Panc1 (cell line): ENCODE measurements at regions not wholly inside any gene's neighbourhood (a gene's known extent, or its start where the extent isn't known, plus 50 kb on each side); places are given as distances from the start of the nearest gene placed in this dataset.

ENCODE experiments used
- ATAC-seq: fragments of 200-7000 bp; cut with Tn5 transposase; 2 replicates; pipeline ENCODE4 v1.9.1; 2020; ENCODE audit warnings: mild to moderate bottlenecking, moderate library complexity
- BruUV-seq: library from RNA; stranded (reverse); fragments of 400-500 nt; replicated peaks from 2 replicates; lab custom pipeline; 2021; lab: Mats Ljungman, UMichigan
- CTCF ChIA-PET: fragments of 300-600 bp; sonication (Branson Sonifier 250); formaldehyde crosslinking; loops from one replicate; lab custom pipeline; 2022; ENCODE audit warnings: antibody characterized with exemption; lab: Charles Lee
- POLR2A ChIA-PET: fragments of 300-600 bp; sonication (Branson Sonifier 250); formaldehyde crosslinking; loops from one replicate; lab custom pipeline; 2022; ENCODE audit warnings: antibody characterized with exemption; lab: Charles Lee
- DNase-seq: peaks from one replicate; pipeline ENCODE4 v3.0.0-alpha.2; 2010; ENCODE audit warnings: low read depth, low spot score
- H3K27ac ChIP-seq: 2 replicates; pipeline ENCODE4 v1.5.1; 2011; ENCODE audit warnings: mild to moderate bottlenecking, low read length, inconsistent platforms
- H3K27me3 ChIP-seq: fragments of 200-500 bp; sonication (Bioruptor generic); 2 replicates; pipeline ENCODE4 v1.6.0; 2014; ENCODE audit warnings: low read length, inconsistent platforms; ENCODE audit not compliant: control insufficient read depth, insufficient read depth
- H3K36me3 ChIP-seq: fragments of 200-500 bp; sonication (Bioruptor generic); 2 replicates; pipeline ENCODE4 v1.5.1; 2014; ENCODE audit warnings: inconsistent platforms, mild to moderate bottlenecking, low read length, moderate library complexity; ENCODE audit not compliant: control insufficient read depth, insufficient read depth
- H3K4me1 ChIP-seq: 2 replicates; pipeline ENCODE4 v1.5.1; 2011; ENCODE audit warnings: inconsistent platforms, mild to moderate bottlenecking, low read length, moderate library complexity; ENCODE audit not compliant: control insufficient read depth, insufficient read depth
- H3K4me3 ChIP-seq, 2 experiments: 2 replicates each; pipeline ENCODE4 v1.5.1; 2011 to 2012; ENCODE audit warnings: low read depth in 2 of 2, low read length in 2 of 2, mild to moderate bottlenecking in 2 of 2, inconsistent platforms in 1 of 2, moderate library complexity in 1 of 2
- H3K9me3 ChIP-seq: fragments of 200-500 bp; sonication (Bioruptor generic); 2 replicates; pipeline ENCODE4 v1.5.1; 2014; ENCODE audit warnings: low read depth, mild to moderate bottlenecking, inconsistent platforms, low read length, moderate library complexity; ENCODE audit not compliant: control insufficient read depth, insufficient read depth
- CTCF ChIP-seq: fragments of 450-650 bp; IDR thresholded peaks from 2 replicates; pipeline ENCODE4 v1.5.1; 2017; ENCODE audit warnings: mild to moderate bottlenecking
- POLR2AphosphoS5 ChIP-seq: IDR thresholded peaks from 2 replicates; pipeline ENCODE4 v1.6.1; 2012; ENCODE audit warnings: mild to moderate bottlenecking, low read depth, low read length, moderate library complexity
- SIN3A ChIP-seq: IDR thresholded peaks from 2 replicates; pipeline ENCODE4 v1.6.1; 2012; ENCODE audit warnings: low read depth, mild to moderate bottlenecking, low read length, moderate library complexity, borderline replicate concordance; ENCODE audit not compliant: insufficient read depth
- TCF7L2 ChIP-seq: IDR thresholded peaks from 2 replicates; pipeline ENCODE4 v1.6.1; 2011; ENCODE audit warnings: mild to moderate bottlenecking, low read depth, low read length, inconsistent platforms
- in situ Hi-C: cut with HindIII; loops from 2 replicates; pipeline ENCODE4 v1.10.0; 2016; ENCODE audit warnings: low sequenced_read_pairs, low pct_unique_long_range_greater_than_20kb
- intact Hi-C: fragments of 100-400 bp; cut with micrococcal nuclease; formaldehyde crosslinking; loops from one replicate; pipeline ENCODE4 v1.10.0; 2022; ENCODE audit not compliant: unreplicated experiment
- TF ChIP-seq, protein P1 (sequence below), 2 experiments: IDR thresholded peaks; 2 replicates each; pipeline ENCODE4 v1.6.1; 2011 to 2012; ENCODE audit warnings: low read depth in 2 of 2, control low read depth in 1 of 2, low read length in 1 of 2, mild to moderate bottlenecking in 1 of 2, moderate library complexity in 1 of 2; ENCODE audit not compliant: insufficient read depth in 1 of 2

DNA sequence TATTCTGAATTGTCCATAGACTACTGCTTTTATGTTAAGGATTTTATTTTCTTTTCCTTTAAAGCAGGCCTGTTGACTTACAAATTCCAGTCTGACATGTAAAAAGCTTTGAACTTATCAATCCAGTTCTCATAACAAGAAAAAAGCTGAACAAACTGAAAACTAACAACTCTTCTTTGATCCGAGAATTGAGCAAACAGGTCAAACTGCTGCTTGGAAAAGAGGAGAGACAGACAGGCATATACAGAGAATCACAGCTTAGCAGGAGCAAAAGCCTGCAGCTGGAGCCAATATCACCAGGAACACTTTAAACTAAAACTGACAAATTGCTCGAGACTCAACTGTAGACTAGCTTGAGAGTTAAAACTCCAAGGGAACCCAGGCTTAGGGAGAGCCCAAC, 85.8 kb downstream of the HINT1 start:
- TF ChIP-seq POLR2AphosphoS5 (no peak), TCF7L2 (no peak), SIN3A (no peak), CTCF (no peak)
- TF ChIP-seq, protein P1, sequence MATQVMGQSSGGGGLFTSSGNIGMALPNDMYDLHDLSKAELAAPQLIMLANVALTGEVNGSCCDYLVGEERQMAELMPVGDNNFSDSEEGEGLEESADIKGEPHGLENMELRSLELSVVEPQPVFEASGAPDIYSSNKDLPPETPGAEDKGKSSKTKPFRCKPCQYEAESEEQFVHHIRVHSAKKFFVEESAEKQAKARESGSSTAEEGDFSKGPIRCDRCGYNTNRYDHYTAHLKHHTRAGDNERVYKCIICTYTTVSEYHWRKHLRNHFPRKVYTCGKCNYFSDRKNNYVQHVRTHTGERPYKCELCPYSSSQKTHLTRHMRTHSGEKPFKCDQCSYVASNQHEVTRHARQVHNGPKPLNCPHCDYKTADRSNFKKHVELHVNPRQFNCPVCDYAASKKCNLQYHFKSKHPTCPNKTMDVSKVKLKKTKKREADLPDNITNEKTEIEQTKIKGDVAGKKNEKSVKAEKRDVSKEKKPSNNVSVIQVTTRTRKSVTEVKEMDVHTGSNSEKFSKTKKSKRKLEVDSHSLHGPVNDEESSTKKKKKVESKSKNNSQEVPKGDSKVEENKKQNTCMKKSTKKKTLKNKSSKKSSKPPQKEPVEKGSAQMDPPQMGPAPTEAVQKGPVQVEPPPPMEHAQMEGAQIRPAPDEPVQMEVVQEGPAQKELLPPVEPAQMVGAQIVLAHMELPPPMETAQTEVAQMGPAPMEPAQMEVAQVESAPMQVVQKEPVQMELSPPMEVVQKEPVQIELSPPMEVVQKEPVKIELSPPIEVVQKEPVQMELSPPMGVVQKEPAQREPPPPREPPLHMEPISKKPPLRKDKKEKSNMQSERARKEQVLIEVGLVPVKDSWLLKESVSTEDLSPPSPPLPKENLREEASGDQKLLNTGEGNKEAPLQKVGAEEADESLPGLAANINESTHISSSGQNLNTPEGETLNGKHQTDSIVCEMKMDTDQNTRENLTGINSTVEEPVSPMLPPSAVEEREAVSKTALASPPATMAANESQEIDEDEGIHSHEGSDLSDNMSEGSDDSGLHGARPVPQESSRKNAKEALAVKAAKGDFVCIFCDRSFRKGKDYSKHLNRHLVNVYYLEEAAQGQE (IDR thresholded peaks at IDR 0.05; ENCODE audit: insufficient read depth in 1 of 2, low read depth in 2 of 2, low read length in 1 of 2) = no peak
- POLR2A ChIA-PET = no interaction called here
- CTCF ChIA-PET = no interaction called here

GRCh38 chr5:131068893-131069643, 96.0 kb downstream of the HINT1 start:
- ATAC-seq = no peak
- ChIA-PET POLR2A (no interaction called here), CTCF (no interaction called here)
- TF ChIP-seq, protein P1 (IDR thresholded peaks at IDR 0.05; ENCODE audit: insufficient read depth in 1 of 2, low read depth in 2 of 2, low read length in 1 of 2) = no peak
- TF ChIP-seq CTCF (no peak), SIN3A (no peak), POLR2AphosphoS5 (no peak), TCF7L2 (no peak)
- in situ Hi-C loops (no loop called here), intact Hi-C loops (no loop called here)
- Histone ChIP-seq H3K27me3 (no peaks in the 10 kb centered on the region), H3K27ac (no peak overlapping the region), H3K36me3 (no peaks in the 10 kb centered on the region), H3K4me1 (no peaks in the 10 kb centered on the region), H3K9me3 (no peaks in the 10 kb centered on the region), H3K4me3 (no peak overlapping the region)
- no TSS peak for BruUV-seq
- DNase-seq = no peak

More for the DNA sequence above, 85.8 kb downstream of the HINT1 start:
- Histone ChIP-seq H3K36me3 (no peaks in the 10 kb centered on the region), H3K4me1 (no peaks in the 10 kb centered on the region), H3K9me3 (no peaks in the 10 kb centered on the region), H3K4me3 (no peak overlapping the region), H3K27ac (no peak overlapping the region), H3K27me3 (no peaks in the 10 kb centered on the region)
- in situ Hi-C loops = no loop called here
- DNase-seq (no peak), ATAC-seq (no peak)
- BruUV-seq = no TSS peak
- intact Hi-C loops = no loop called here
